ENCODE measurements at regions not wholly inside any gene's neighbourhood (a gene's known extent, or its start where the extent isn't known, plus 50 kb on each side); places are given as distances from the start of the nearest gene placed in this dataset.

DNA sequence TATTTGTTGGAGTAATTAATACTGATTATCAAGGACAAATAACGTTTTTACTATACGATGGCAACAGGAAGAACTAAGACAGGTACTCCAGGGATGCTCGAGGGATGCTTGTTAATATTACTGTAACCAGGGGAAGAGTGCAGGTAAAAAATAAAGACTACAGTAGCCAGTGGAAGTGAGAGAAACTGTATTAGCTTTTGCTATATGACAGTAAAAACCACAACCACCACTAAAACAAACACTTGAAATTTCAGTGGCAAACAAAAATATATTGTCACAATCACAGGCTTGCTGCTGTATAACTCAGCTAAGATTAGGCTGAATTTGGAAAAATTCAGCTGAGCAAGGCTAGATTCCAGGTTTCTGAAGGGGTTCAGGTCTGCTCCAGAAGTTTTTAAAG, 812.6 kb upstream of the ADGRL4 start:
- Histone ChIP-seq H3K9ac (replicated peaks in 1 of 4; ENCODE audit: extremely low read depth in 1 of 4, low read depth in 3 of 4, low read length in 3 of 4) (no peak overlapping the region), H3K4me3 (ENCODE audit: extremely low read depth in 1 of 4, insufficient read depth in 2 of 4, low read depth in 3 of 4, low read length in 4 of 4) (no peak overlapping the region), H4K91ac (replicated peaks; ENCODE audit: insufficient read length, low read length) (no peak overlapping the region), H4K20me1 (replicated peaks in 1 of 2; ENCODE audit: control insufficient read depth in 1 of 2, insufficient read depth in 2 of 2, low read length in 2 of 2) (no peaks in the 10 kb centered on the region), H3K36me3 (ENCODE audit: control insufficient read depth in 2 of 4, insufficient read depth in 4 of 4, low read length in 3 of 4) (no peaks in the 10 kb centered on the region), H2BK20ac (ENCODE audit: low read length) (no peak overlapping the region), H3K79me2 (ENCODE audit: control insufficient read depth in 1 of 2, insufficient read depth in 2 of 2, low read length in 2 of 2) (no peaks in the 10 kb centered on the region), H3K4me1 (replicated peaks in 1 of 4; ENCODE audit: control insufficient read depth in 3 of 4, insufficient read depth in 4 of 4, low read length in 3 of 4) (no peaks in the 10 kb centered on the region), H3K79me1 (ENCODE audit: low read depth, low read length) (no peaks in the 10 kb centered on the region), H2BK5ac (ENCODE audit: low read depth, low read length) (no peak overlapping the region), H3K4ac (replicated peaks; ENCODE audit: insufficient read length, low read depth, low read length) (no peak overlapping the region), H3K27me3 (replicated peaks in 1 of 4; ENCODE audit: control insufficient read depth in 3 of 4, extremely low read depth in 1 of 4, insufficient read depth in 3 of 4, low read length in 3 of 4) (no peaks in the 10 kb centered on the region), H3K23ac (ENCODE audit: insufficient read length) (no peak overlapping the region), H3K4me2 (ENCODE audit: insufficient read depth in 1 of 2, low read depth in 2 of 2, low read length in 2 of 2) (no peak overlapping the region), H2BK12ac (ENCODE audit: low read depth, low read length) (no peak overlapping the region), H2BK15ac (ENCODE audit: low read length) (no peak overlapping the region), H3K23me2 (ENCODE audit: low read depth, low read length) (no peaks in the 10 kb centered on the region), H4K5ac (ENCODE audit: insufficient read length, low read depth, low read length) (no peak overlapping the region), H3K9me3 (ENCODE audit: insufficient read depth in 2 of 2, low read depth in 1 of 2, low read length in 1 of 2) (no peaks in the 10 kb centered on the region), H3K27ac (ENCODE audit: low read depth, low read length) (no peak overlapping the region), H2BK120ac (replicated peaks; ENCODE audit: low read depth, low read length) (no peak overlapping the region), H4K8ac (ENCODE audit: extremely low read depth, insufficient read depth, low read length) (no peak overlapping the region), H2AFZ (ENCODE audit: low read length) (no peak overlapping the region), H3K18ac (ENCODE audit: extremely low read depth, low read length) (no peak overlapping the region), H2AK5ac (ENCODE audit: low read depth, low read length) (no peak overlapping the region), H3K14ac (ENCODE audit: insufficient read length) (no peak overlapping the region), H3K56ac (replicated peaks; ENCODE audit: insufficient read length, low read depth, low read length) (no peak overlapping the region)
- whole genome bisulfite sequencing, 2 experiments (ENCODE audit: extremely low coverage in 1 of 2, insufficient coverage in 1 of 2, insufficient read length in 1 of 2, insufficient replicate concordance in 2 of 2, low coverage in 1 of 2, low lambda C conversion rate in 2 of 2, missing lambda C conversion rate in 1 of 2), result 87% methylated on average over 3 of the region's 3 CpGs; no CpG with 5 or more reads in 1 of the 2 experiments
- ChIA-PET POLR2A (ENCODE audit: partially characterized antibody) (no interaction called here), CTCF (ENCODE audit: partially characterized antibody) (interaction anchor here (0.6 kb wide), 1 partner anchor 174 kb away, joined by 6 read pairs; no protein-coding TSS in a partner anchor)
- no peak for DNase-seq (ENCODE audit: low read depth in 1 of 2, low spot score in 2 of 2)
- TF ChIP-seq EZH2 (IDR thresholded peaks at IDR 0.05; ENCODE audit: low read depth, low read length, severe bottlenecking) (no peak), GTF2F1 (IDR thresholded peaks at IDR 0.05; ENCODE audit: borderline replicate concordance, low read depth, low read length) (no peak), BRCA1 (IDR thresholded peaks at IDR 0.05; ENCODE audit: low read depth, low read length) (no peak), POLR2AphosphoS5 (IDR thresholded peaks at IDR 0.05; ENCODE audit: low read depth, low read length) (no peak)
- no peak for FAIRE-seq

Measured in H1 (cell line).